ENCODE measurements at regions not wholly inside any gene's neighbourhood (a gene's known extent, or its start where the extent isn't known, plus 50 kb on each side); places are given as distances from the start of the nearest gene placed in this dataset.

DNA sequence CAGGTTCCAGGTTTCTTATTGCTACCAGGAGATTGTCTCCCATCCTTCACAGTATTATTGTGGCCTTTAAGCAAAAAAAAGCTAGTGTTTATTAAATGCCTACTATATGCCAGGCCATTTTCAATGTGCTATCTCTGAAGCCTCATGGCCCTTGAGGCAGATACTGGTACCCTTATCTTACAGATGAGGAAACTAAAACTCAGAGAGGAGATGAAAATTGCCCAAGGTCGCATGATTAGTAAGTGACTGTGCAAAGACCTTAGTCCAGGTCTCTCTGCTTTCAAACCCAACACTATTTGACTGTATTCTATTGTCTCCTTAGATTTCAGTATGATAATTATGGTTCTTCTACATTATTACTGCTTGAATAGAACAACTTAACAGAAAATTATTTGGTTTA lies 717.9 kb upstream of the AMOT start:
- Histone ChIP-seq H3K9me3 (no peaks in the 10 kb centered on the region), H3K27me3 (replicated peaks in 1 of 7) (peaks cover 0 to 8% (median 0%) of the 10 kb centered on the region in 7 donors), H3K4me3 (no peak overlapping the region), H3K4me1 (no peaks in the 10 kb centered on the region), H3K36me3 (no peaks in the 10 kb centered on the region), H3K27ac (no peak overlapping the region)
- intact Hi-C loops (cut with DNase I; ENCODE audit: low total_unique reads) = no loop called here
- WGBS, 5 donors = 48 to 86% (median 74%) methylated on average over 1 of the region's 1 CpG
- no peak for DNase-seq
- no peak for TF ChIP-seq POLR2A (IDR thresholded peaks at IDR 0.05)
- TF ChIP-seq, protein P1, sequence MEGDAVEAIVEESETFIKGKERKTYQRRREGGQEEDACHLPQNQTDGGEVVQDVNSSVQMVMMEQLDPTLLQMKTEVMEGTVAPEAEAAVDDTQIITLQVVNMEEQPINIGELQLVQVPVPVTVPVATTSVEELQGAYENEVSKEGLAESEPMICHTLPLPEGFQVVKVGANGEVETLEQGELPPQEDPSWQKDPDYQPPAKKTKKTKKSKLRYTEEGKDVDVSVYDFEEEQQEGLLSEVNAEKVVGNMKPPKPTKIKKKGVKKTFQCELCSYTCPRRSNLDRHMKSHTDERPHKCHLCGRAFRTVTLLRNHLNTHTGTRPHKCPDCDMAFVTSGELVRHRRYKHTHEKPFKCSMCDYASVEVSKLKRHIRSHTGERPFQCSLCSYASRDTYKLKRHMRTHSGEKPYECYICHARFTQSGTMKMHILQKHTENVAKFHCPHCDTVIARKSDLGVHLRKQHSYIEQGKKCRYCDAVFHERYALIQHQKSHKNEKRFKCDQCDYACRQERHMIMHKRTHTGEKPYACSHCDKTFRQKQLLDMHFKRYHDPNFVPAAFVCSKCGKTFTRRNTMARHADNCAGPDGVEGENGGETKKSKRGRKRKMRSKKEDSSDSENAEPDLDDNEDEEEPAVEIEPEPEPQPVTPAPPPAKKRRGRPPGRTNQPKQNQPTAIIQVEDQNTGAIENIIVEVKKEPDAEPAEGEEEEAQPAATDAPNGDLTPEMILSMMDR (IDR thresholded peaks at IDR 0.05 in 8 of 11, conservative IDR thresholded peaks at IDR 0.05 in 3 of 11) = no peak
- no peak for TF ChIP-seq POLR2AphosphoS5 (IDR thresholded peaks at IDR 0.05)

DNA sequence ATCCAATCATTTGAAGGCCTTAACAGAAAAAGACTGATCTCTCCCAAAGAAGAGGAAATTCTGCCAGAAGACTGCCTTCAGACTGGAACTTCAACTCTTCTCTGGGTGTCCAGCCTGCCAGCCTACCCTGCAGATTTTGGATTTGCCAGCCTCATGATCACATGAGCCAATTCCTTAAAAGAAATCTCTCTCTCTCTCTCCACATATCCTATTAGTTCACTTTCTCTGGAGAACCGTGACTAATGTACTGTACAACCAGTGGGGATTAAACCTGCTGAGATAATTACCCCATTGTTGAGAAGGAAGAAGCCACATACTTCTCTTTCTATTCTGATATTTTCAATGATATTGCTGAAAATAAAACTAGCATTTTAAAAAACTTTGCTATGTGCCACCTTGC lies 711.3 kb upstream of the AMOT start:
- no peaks in the 10 kb centered on the region for H3K9me3 ChIP-seq
- no peaks in the 10 kb centered on the region for H3K4me1 ChIP-seq
- DNase-seq = no peak
- TF ChIP-seq, protein P1 (IDR thresholded peaks at IDR 0.05 in 8 of 11, conservative IDR thresholded peaks at IDR 0.05 in 3 of 11) = no peak
- H3K27me3 ChIP-seq (replicated peaks in 1 of 7) = no peaks in the 10 kb centered on the region
- intact Hi-C loops (cut with DNase I; ENCODE audit: low total_unique reads) = no loop called here
- H3K36me3 ChIP-seq = no peaks in the 10 kb centered on the region
- no peak overlapping the region for H3K27ac ChIP-seq
- WGBS, 5 donors = 77 to 90% (median 82%) methylated on average over 1 of the region's 1 CpG
- H3K4me3 ChIP-seq = no peak overlapping the region

DNA sequence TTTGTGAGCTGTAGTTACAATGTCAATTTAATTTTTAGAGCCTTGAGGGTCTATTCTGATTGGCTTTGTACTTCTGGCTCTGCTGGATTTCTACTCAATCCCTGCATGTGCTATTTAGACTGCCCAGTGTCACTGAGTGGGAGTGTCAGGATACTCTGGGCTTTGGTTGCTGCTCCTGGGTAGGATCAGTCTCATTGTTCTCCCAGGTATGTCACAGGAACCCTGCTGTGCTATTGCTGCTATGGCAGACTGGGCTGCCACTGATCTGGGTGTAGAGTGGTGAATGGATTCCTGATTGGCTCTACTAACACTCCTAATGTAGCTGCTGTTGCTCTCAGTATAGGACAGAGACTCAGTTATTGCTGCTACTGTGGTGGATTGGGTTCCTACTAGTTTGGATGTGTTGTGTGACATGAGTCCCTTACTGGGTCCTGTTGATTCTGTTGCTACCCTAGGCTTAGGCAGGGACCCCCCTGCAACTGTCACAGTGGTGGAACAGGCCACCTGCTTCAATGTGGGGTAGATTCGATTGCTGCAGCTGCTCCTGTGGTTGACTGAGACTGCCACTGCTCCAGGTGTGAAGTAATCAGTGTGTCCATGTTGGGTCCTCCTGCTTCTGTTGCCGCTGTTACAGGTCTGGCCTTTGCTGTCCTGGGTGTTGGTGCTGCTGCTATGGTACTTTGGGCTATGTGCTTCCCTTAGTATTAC lies 707.8 kb upstream of the AMOT start:
- no peak for DNase-seq
- Histone ChIP-seq H3K36me3 (no peaks in the 10 kb centered on the region), H3K9me3 (no peaks in the 10 kb centered on the region), H3K4me3 (no peak overlapping the region), H3K27ac (no peak overlapping the region), H3K4me1 (no peaks in the 10 kb centered on the region), H3K27me3 (replicated peaks in 1 of 7) (no peaks in the 10 kb centered on the region)
- 46 to 100% (median 89%) methylated on average over 1 to 2 of the region's 2 CpGs for WGBS, 5 donors
- intact Hi-C loops (cut with DNase I; ENCODE audit: low total_unique reads) = no loop called here
- TF ChIP-seq, protein P1 (IDR thresholded peaks at IDR 0.05 in 8 of 11, conservative IDR thresholded peaks at IDR 0.05 in 3 of 11) = no peak
- no peak for TF ChIP-seq POLR2A (IDR thresholded peaks at IDR 0.05)
- TF ChIP-seq POLR2AphosphoS5 (IDR thresholded peaks at IDR 0.05) = no peak

DNA sequence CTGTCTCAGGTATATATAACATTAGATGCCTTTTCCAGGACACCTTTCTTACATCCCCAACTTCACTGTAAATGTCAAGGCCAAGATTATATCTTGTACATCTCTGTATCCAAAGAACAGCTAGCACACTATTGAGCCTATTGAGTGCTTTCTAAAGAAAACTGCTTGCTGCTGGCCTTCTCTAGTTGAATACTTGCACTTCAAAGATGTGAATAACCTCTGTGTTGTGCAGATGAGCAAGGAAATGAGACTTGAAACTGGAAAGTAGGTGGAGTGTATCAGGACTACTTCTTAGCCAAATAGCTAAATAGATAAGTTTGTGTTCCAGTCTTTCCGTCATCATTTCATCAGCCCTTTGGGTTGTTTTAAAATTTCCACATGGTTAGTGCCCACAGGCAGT lies 704.4 kb upstream of the AMOT start:
- H3K9me3 ChIP-seq = no peaks in the 10 kb centered on the region
- no peaks in the 10 kb centered on the region for H3K36me3 ChIP-seq
- DNase-seq = no peak
- 70 to 94% methylated on average over 1 of the region's 1 CpG; no CpG with 5 or more reads in 3 of the 5 donors for WGBS, 5 donors
- no peaks in the 10 kb centered on the region for H3K27me3 ChIP-seq (replicated peaks in 1 of 7)
- H3K27ac ChIP-seq = no peak overlapping the region
- TF ChIP-seq, protein P1 (IDR thresholded peaks at IDR 0.05 in 8 of 11, conservative IDR thresholded peaks at IDR 0.05 in 3 of 11) = no peak
- TF ChIP-seq POLR2AphosphoS5 (IDR thresholded peaks at IDR 0.05) = no peak
- no peak for TF ChIP-seq POLR2A (IDR thresholded peaks at IDR 0.05)
- H3K4me1 ChIP-seq = no peaks in the 10 kb centered on the region
- H3K4me3 ChIP-seq = no peak overlapping the region
- intact Hi-C loops (cut with DNase I; ENCODE audit: low total_unique reads) = no loop called here
